K562 (cell line): ENCODE measurements at regions not wholly inside any gene's neighbourhood (a gene's known extent, or its start where the extent isn't known, plus 50 kb on each side); places are given as distances from the start of the nearest gene placed in this dataset.
A peak's percentile ranks its signal among the peaks of the same experiment; 100 is the strongest.

ENCODE experiments used
- CC2D1A ChIP-seq: fragments of 450-650 bp; IDR thresholded peaks from 2 replicates; pipeline ENCODE4 v1.6.1; 2017; ENCODE audit warnings: mild to moderate bottlenecking
- CEBPB ChIP-seq: fragments of 450-650 bp; IDR thresholded peaks from 2 replicates; pipeline ENCODE4 v1.6.1; 2016; ENCODE audit warnings: missing genetic modification characterization, missing compliant biosample characterization
- CREB1 ChIP-seq, 2 experiments: sonication (generic) in 1 of 2; formaldehyde crosslinking in 1 of 2; IDR thresholded peaks; 2 replicates each; pipeline versions ENCODE4 v1.6.1 to v1.8.0; 2012 to 2022; ENCODE audit warnings: inconsistent platforms in 1 of 2, mild to moderate bottlenecking in 1 of 2, missing genetic modification reagents in 1 of 2, moderate library complexity in 1 of 2
- CREM ChIP-seq: IDR thresholded peaks from 2 replicates; pipeline ENCODE4 v1.6.1; 2014; ENCODE audit warnings: antibody characterized with exemption, low read depth
- FOXM1 ChIP-seq, 2 experiments: fragments of 450-650 bp in 1 of 2; sonication (generic) in 1 of 2; formaldehyde crosslinking in 1 of 2; IDR thresholded peaks; 2 replicates each; pipeline versions ENCODE4 v1.6.1 to v1.9.0; 2017 to 2022; ENCODE audit warnings: low read depth in 2 of 2, mild to moderate bottlenecking in 2 of 2, missing genetic modification reagents in 1 of 2, moderate library complexity in 1 of 2
- HLTF ChIP-seq: fragments of 450-650 bp; IDR thresholded peaks from 2 replicates; pipeline ENCODE4 v1.6.1; 2016
- HMBOX1 ChIP-seq: sonication (generic); IDR thresholded peaks from 2 replicates; pipeline ENCODE4 v1.6.1; 2016
- HNRNPH1 ChIP-seq: fragments of 200-400 bp; formaldehyde crosslinking; optimal IDR thresholded peaks from 2 replicates; pipeline ENCODE3; 2017; ENCODE audit warnings: low read depth, mild to moderate bottlenecking, low read length, moderate library complexity
- JUND ChIP-seq, 2 experiments: IDR thresholded peaks; 2 replicates in 1 of 2; 3 replicates in 1 of 2; pipeline ENCODE4 v1.6.1; 2011; ENCODE audit warnings: borderline replicate concordance in 2 of 2, low read depth in 2 of 2, low read length in 2 of 2, improper control_type of control experiment in 1 of 2, missing biosample characterization in 1 of 2, missing genetic modification characterization in 1 of 2, missing genetic modification reagents in 1 of 2
- KLF1 ChIP-seq: fragments of 450-650 bp; IDR thresholded peaks from 2 replicates; pipeline ENCODE4 v1.6.1; 2016; ENCODE audit warnings: missing genetic modification characterization, missing compliant biosample characterization
- L3MBTL2 ChIP-seq: fragments of 450-650 bp; IDR thresholded peaks from 2 replicates; pipeline ENCODE4 v1.6.1; 2016; ENCODE audit warnings: mild to moderate bottlenecking, moderate library complexity
- NELFE ChIP-seq: IDR thresholded peaks from 2 replicates; pipeline ENCODE4 v1.6.1; 2011; ENCODE audit warnings: mild to moderate bottlenecking; ENCODE audit not compliant: insufficient read depth, insufficient read length
- PBX2 ChIP-seq, 2 experiments: IDR thresholded peaks in 1 of 2; conservative IDR thresholded peaks in 1 of 2; 2 replicates each; pipeline ENCODE4 v1.6.1; 2016; ENCODE audit warnings: low read depth in 2 of 2, mild to moderate bottlenecking in 1 of 2, missing compliant biosample characterization in 1 of 2, missing genetic modification characterization in 1 of 2, moderate library complexity in 1 of 2
- PTBP1 ChIP-seq: fragments of 200-400 bp; formaldehyde crosslinking; IDR thresholded peaks from 2 replicates; pipeline ENCODE4 v1.6.1; 2017; ENCODE audit warnings: low read depth, low read length
- SLC30A9 ChIP-seq: fragments of 250-450 bp; sonication (Bioruptor Pico); IDR thresholded peaks from 2 replicates; pipeline ENCODE4 v1.8.0; 2022; ENCODE audit warnings: mild to moderate bottlenecking, moderate library complexity
- SREBF1 ChIP-seq: fragments of 150-350 bp; IDR thresholded peaks from 2 replicates; pipeline ENCODE4 v1.6.1; 2014; ENCODE audit warnings: antibody characterized with exemption, low read depth, low read length, borderline replicate concordance
- SRSF9 ChIP-seq: fragments of 200-400 bp; formaldehyde crosslinking; IDR thresholded peaks from 2 replicates; pipeline ENCODE4 v1.6.1; 2017; ENCODE audit warnings: low read depth, low read length, borderline replicate concordance
- TARDBP ChIP-seq: fragments of 450-650 bp; IDR thresholded peaks from 2 replicates; pipeline ENCODE4 v1.6.1; 2016
- TFAM ChIP-seq: fragments of 250-450 bp; sonication (Bioruptor Pico); conservative IDR thresholded peaks from 2 replicates; pipeline ENCODE4 v1.5.0; 2021; ENCODE audit warnings: mild to moderate bottlenecking, moderate library complexity
- TSC22D4 ChIP-seq: fragments of 450-650 bp; IDR thresholded peaks from 2 replicates; pipeline ENCODE4 v1.6.1; 2016; ENCODE audit warnings: missing genetic modification characterization, missing biosample characterization, control low read depth
- ZKSCAN1 ChIP-seq: fragments of 150-350 bp; IDR thresholded peaks from 2 replicates; pipeline ENCODE4 v1.6.1; 2016; ENCODE audit warnings: low read depth, low read length
- ZNF592 ChIP-seq: fragments of 450-650 bp; IDR thresholded peaks from 2 replicates; pipeline ENCODE4 v1.6.1; 2017; ENCODE audit warnings: antibody characterized with exemption, mild to moderate bottlenecking
- ZNF717 ChIP-seq: fragments of 250-450 bp; sonication (Bioruptor Pico); IDR thresholded peaks from 2 replicates; pipeline ENCODE4 v1.5.0; 2021

GRCh38 chr5:89069591-89069990 lies 186.6 kb upstream of the MEF2C start (continued):
- peak; percentile 82 for TF ChIP-seq ZNF592
- TF ChIP-seq L3MBTL2: no peak
- TF ChIP-seq ZKSCAN1: no peak
- TF ChIP-seq HNRNPH1: no peak
- peak; percentile 63 for TF ChIP-seq FOXM1 (IDR thresholded peaks at IDR 0.05; ENCODE audit: low read depth)
- no peak for TF ChIP-seq FOXM1 (CRISPR knock-in tag; IDR thresholded peaks at IDR 0.05; ENCODE audit: low read depth)
- peak; percentile 43; the same call in 1 of the 2 replicates for TF ChIP-seq CC2D1A
- no peak for TF ChIP-seq NELFE
- TF ChIP-seq HMBOX1: peak; percentile 80
- no peak for TF ChIP-seq KLF1 (tag)
- no peak for TF ChIP-seq TSC22D4
- no peak for TF ChIP-seq SRSF9
- TF ChIP-seq CEBPB (tag): peak; percentile 37
- TF ChIP-seq ZNF717 (CRISPR knock-in tag): no peak
- no peak for TF ChIP-seq SLC30A9 (CRISPR knock-in tag)
- peak; percentile 66 for TF ChIP-seq CREM
- no peak for TF ChIP-seq JUND (IDR thresholded peaks at IDR 0.05; ENCODE audit: borderline replicate concordance, low read depth, low read length)
- peak; percentile 31; the same call in 1 of the 3 replicates for TF ChIP-seq JUND (tag; IDR thresholded peaks at IDR 0.05; ENCODE audit: borderline replicate concordance, low read depth, low read length)
- no peak for TF ChIP-seq SREBF1
- TF ChIP-seq TFAM (CRISPR knock-in tag): no peak
- TF ChIP-seq CREB1 (IDR thresholded peaks at IDR 0.05): no peak
- TF ChIP-seq CREB1 (CRISPR knock-in tag; IDR thresholded peaks at IDR 0.05): no peak
- no peak for TF ChIP-seq HLTF
- no peak for TF ChIP-seq PTBP1
- no peak for TF ChIP-seq TARDBP
- TF ChIP-seq PBX2 (CRISPR knock-in tag; IDR thresholded peaks at IDR 0.05; ENCODE audit: low read depth): no peak
- TF ChIP-seq PBX2 (tag; conservative IDR thresholded peaks at IDR 0.05; ENCODE audit: low read depth): peak; percentile 78
